ENCODE measurements at regions not wholly inside any gene's neighbourhood (a gene's known extent, or its start where the extent isn't known, plus 50 kb on each side); places are given as distances from the start of the nearest gene placed in this dataset.
"Not testable (repeated sequence)": the region's sequence is repeated elsewhere in the genome, so short reads cannot be mapped to it uniquely, and the experiment has no call there.

DNA sequence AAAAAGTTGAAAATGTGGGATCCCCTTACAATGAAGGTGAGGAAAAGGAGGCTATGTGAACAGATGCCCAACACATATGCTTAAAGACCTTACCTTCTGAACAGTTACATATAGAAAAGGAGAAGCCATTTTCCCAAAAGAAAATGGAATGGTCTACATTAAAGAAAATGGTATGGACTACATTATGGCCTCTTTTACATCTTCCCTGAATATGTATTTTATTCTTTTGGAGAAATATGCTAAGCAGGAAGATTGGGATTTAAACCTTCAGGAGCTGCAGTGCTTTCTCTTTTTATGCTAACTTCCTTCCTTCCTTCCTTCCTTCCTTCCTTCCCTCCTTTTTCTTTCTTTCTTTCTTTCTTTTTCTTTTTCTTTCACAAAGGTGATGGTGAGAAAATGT is 155.4 kb downstream of the SEC23IP start:
- TF ChIP-seq, protein P1, sequence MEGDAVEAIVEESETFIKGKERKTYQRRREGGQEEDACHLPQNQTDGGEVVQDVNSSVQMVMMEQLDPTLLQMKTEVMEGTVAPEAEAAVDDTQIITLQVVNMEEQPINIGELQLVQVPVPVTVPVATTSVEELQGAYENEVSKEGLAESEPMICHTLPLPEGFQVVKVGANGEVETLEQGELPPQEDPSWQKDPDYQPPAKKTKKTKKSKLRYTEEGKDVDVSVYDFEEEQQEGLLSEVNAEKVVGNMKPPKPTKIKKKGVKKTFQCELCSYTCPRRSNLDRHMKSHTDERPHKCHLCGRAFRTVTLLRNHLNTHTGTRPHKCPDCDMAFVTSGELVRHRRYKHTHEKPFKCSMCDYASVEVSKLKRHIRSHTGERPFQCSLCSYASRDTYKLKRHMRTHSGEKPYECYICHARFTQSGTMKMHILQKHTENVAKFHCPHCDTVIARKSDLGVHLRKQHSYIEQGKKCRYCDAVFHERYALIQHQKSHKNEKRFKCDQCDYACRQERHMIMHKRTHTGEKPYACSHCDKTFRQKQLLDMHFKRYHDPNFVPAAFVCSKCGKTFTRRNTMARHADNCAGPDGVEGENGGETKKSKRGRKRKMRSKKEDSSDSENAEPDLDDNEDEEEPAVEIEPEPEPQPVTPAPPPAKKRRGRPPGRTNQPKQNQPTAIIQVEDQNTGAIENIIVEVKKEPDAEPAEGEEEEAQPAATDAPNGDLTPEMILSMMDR (IDR thresholded peaks at IDR 0.05) = no peak
- Mint-ChIP-seq H3K27me3 (ENCODE audit: insufficient read depth) (no peaks in the 10 kb centered on the region; the same call in 1 of the 2 replicates), H3K9me3 (peaks cover 15% of the 10 kb centered on the region), H3K36me3 (ENCODE audit: low read depth) (no peaks in the 10 kb centered on the region), H3K4me3 (no peak overlapping the region), H3K4me1 (ENCODE audit: low read depth) (no peaks in the 10 kb centered on the region), H3K27ac (no peak overlapping the region)
- DNase-seq = no peak

DNA sequence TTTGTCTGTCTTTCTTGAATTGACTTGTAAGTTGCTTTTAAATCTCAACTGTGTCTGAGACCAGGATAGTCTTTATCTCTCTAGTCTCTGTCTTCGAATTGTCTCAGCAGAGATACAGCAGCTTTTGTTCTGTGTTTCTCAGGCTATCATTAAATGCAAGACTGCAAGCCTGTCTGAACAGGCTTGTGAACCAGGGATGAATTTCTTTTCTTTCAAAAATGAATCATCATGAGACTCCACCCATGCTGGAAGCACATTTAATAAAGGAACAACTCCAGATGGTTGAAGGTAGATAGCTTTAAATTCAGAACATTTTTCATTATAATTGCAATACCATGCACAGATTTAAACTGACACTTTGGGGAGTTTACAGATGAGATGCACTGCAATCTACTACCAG is 155.9 kb downstream of the SEC23IP start:
- H3K27me3 Mint-ChIP-seq (ENCODE audit: insufficient read depth) = no peaks in the 10 kb centered on the region; the same call in 1 of the 2 replicates
- TF ChIP-seq, protein P1 (IDR thresholded peaks at IDR 0.05) = no peak
- H3K4me1 Mint-ChIP-seq (ENCODE audit: low read depth) = no peaks in the 10 kb centered on the region
- DNase-seq = no peak
- H3K36me3 Mint-ChIP-seq (ENCODE audit: low read depth) = no peaks in the 10 kb centered on the region
- H3K9me3 Mint-ChIP-seq = peaks cover 15% of the 10 kb centered on the region
- H3K27ac Mint-ChIP-seq = no peak overlapping the region
- H3K4me3 Mint-ChIP-seq = no peak overlapping the region

DNA sequence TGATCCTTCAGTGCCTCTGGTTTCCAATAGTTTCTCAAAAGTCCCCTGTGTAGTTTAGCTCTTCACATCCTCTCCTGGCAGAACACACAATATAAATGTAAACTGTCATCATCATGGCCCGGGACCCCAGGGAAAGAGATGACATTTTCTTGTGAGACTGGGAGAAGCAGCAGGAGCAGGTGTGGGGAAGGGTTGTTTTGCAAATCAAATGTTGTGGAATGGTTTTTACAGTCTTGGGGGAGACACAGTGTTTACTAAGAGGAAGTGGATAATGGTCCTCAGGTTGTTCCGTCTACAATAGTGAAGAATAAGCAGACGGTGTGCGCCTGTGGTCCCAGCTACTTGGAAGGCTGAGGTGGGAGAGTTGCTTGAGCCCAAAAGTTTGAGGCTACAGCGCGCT is 159.1 kb downstream of the SEC23IP start:
- H3K36me3 Mint-ChIP-seq (ENCODE audit: low read depth) = no peaks in the 10 kb centered on the region
- peaks cover 10% of the 10 kb centered on the region for H3K9me3 Mint-ChIP-seq
- H3K4me1 Mint-ChIP-seq (ENCODE audit: low read depth) = no peaks in the 10 kb centered on the region
- no peak overlapping the region for H3K4me3 Mint-ChIP-seq
- no peak overlapping the region for H3K27ac Mint-ChIP-seq
- no peaks in the 10 kb centered on the region; the same call in 1 of the 2 replicates for H3K27me3 Mint-ChIP-seq (ENCODE audit: insufficient read depth)
- TF ChIP-seq, protein P1 (IDR thresholded peaks at IDR 0.05) = no peak
- no peak for DNase-seq

DNA sequence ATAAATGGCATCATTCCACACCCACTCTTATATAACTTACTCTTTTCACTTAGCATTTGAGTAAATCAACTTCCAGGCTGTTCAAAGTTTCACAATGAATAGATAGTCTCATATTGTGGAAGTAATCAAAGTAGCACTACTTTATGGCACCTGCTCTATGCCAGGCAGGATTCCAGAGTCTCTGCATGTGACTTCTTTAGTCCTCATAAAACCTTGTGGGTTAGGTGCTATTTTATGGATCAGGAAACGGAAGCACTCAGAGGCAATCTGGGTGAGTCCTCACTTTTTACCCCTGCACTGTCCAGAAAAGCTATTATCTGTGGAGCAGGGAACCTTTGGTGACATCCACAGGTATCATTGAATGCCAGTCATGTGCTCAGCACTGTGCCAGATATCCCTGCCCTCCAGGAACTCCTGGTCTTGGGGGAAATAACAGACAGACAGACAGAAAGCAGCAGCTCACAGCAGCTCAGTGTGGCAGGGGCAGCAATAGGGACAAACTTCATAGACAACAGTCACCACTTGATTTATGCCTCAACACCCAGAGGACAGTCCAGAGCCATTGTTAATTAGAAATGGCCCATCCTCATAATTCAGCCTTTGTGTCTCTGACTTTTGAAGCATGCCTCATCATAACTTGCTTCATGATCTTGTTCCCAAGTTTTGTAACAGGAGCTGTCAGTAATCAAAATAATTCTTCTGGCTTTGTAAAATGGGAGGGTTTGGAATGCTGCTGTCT is 160.6 kb downstream of the SEC23IP start:
- no peaks in the 10 kb centered on the region for H3K36me3 Mint-ChIP-seq (ENCODE audit: low read depth)
- H3K4me1 Mint-ChIP-seq (ENCODE audit: low read depth) = no peaks in the 10 kb centered on the region
- TF ChIP-seq, protein P1 (IDR thresholded peaks at IDR 0.05) = no peak
- DNase-seq = no peak
- peaks cover 5% of the 10 kb centered on the region for H3K9me3 Mint-ChIP-seq
- no peak overlapping the region for H3K4me3 Mint-ChIP-seq
- H3K27ac Mint-ChIP-seq = no peak overlapping the region
- H3K27me3 Mint-ChIP-seq (ENCODE audit: insufficient read depth) = no peaks in the 10 kb centered on the region; the same call in 1 of the 2 replicates

DNA sequence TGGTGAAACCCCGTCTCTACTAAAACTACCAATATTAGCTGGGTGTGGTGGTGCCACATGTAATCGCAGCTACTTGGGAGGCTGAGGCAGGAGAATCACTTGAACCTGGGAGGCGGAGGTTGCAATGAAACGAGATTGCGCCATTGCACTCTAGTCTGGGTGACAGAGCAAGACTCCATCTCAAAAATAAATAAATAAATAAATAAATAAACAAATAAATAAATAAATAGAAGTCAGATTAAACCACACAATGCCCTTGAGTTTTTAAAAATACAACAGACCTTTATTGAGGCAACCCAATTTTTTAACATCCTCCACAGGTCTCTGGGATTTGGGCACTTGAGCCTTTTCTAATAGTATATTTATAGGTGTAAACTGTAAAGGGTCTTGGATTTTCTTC is 167.3 kb downstream of the SEC23IP start:
- not testable (repeated sequence) for H3K4me3 Mint-ChIP-seq; H3K27ac Mint-ChIP-seq; DNase-seq; H3K4me1 Mint-ChIP-seq (ENCODE audit: low read depth); H3K27me3 Mint-ChIP-seq (ENCODE audit: insufficient read depth); H3K36me3 Mint-ChIP-seq (ENCODE audit: low read depth); H3K9me3 Mint-ChIP-seq

DNA sequence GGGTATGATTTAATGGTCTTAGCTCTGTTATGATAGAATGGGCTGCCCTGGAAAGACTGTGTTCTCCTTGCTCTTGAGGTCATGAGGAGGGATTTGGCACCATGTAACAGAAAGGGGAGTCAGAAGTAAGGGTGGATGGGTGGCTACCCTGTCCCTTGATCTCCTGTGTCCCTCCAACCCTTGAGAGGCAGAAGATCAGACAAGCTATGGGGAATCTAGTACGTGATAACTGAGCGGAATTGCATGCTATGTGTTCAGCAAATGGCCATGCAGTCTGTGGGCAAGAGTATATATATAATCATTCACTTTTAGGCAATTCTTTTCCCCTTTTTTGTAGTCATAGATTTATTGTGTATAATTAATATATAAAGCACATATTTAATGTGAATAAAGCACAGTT is 174.9 kb downstream of the SEC23IP start:
- DNase-seq = no peak
- Mint-ChIP-seq H3K9me3 (peaks cover 17% of the 10 kb centered on the region), H3K27me3 (ENCODE audit: insufficient read depth) (no peaks in the 10 kb centered on the region; the same call in 1 of the 2 replicates), H3K4me1 (ENCODE audit: low read depth) (no peaks in the 10 kb centered on the region), H3K4me3 (no peak overlapping the region), H3K27ac (no peak overlapping the region), H3K36me3 (ENCODE audit: low read depth) (no peaks in the 10 kb centered on the region)
- TF ChIP-seq, protein P1 (IDR thresholded peaks at IDR 0.05) = no peak
